HCT116 (cell line): ENCODE measurements at regions not wholly inside any gene's neighbourhood (a gene's known extent, or its start where the extent isn't known, plus 50 kb on each side); places are given as distances from the start of the nearest gene placed in this dataset.

Experiments
- ATAC-seq: fragments of 200-7000 bp; cut with Tn5 transposase; 2 replicates; pipeline ENCODE4 v1.9.1; 2020; ENCODE audit warnings: mild to moderate bottlenecking, moderate library complexity
- BruUV-seq: library from RNA; stranded (reverse); fragments of 400-500 nt; replicated peaks from 2 replicates; lab custom pipeline; 2021; lab: Mats Ljungman, UMichigan
- CTCF ChIA-PET: fragments of 300-600 bp; sonication (Branson Sonifier 250); formaldehyde crosslinking; loops from one replicate; lab custom pipeline; 2021; ENCODE audit warnings: antibody characterized with exemption; lab: Charles Lee
- POLR2A ChIA-PET: fragments of 300-600, 350-600 bp; sonication (Branson Sonifier 250); formaldehyde crosslinking; loops from one replicate; lab custom pipeline; 2021; ENCODE audit warnings: antibody characterized with exemption; lab: Charles Lee
- RAD21 ChIA-PET, 2 experiments: fragments of 300-600 bp; sonication (Branson Sonifier 250); formaldehyde crosslinking; loops; one replicate each; lab custom pipeline; 2023; ENCODE audit warnings: low total read pairs in 2 of 2; ENCODE audit not compliant: uncharacterized antibody in 2 of 2, unreplicated experiment in 2 of 2, low non-redundant PET in 1 of 2; lab: Charles Lee
- DNase-seq: peaks from one replicate; pipeline ENCODE4 v3.0.0-alpha.2; 2010; ENCODE audit warnings: low read depth, low spot score
- H2AFZ ChIP-seq: fragments of 200-600 bp; shearing (Covaris generic), sonication (generic); 2 replicates; pipeline ENCODE4 v1.6.1; 2017; ENCODE audit warnings: low read depth, mixed run types, mixed read lengths, antibody characterized with exemption, low read length; ENCODE audit not compliant: poor library complexity, severe bottlenecking
- H3K27ac ChIP-seq: 2 replicates; pipeline ENCODE4 v1.5.1; 2012; ENCODE audit warnings: low read depth, low read length
- H3K27me3 ChIP-seq: fragments of 200-600 bp; sonication (generic); 2 replicates; pipeline ENCODE4 v1.6.1; 2016; ENCODE audit warnings: mixed run types, low read length, mixed read lengths; ENCODE audit not compliant: insufficient read depth
- H3K36me3 ChIP-seq, 2 experiments: fragments of 200-500 bp in 1 of 2; fragments of 200-600 bp in 1 of 2; sonication (Bioruptor generic) in 1 of 2; sonication (generic) in 1 of 2; 2 replicates each; pipeline versions ENCODE4 v1.5.1 to v1.6.1; 2014 to 2016; ENCODE audit warnings: low read length in 2 of 2, inconsistent platforms in 1 of 2, mixed read lengths in 1 of 2, mixed run types in 1 of 2; ENCODE audit not compliant: insufficient read depth in 2 of 2, control insufficient read depth in 1 of 2
- H3K4me1 ChIP-seq, 2 experiments: fragments of 200-600 bp in 1 of 2; sonication (generic) in 1 of 2; 2 replicates each; pipeline versions ENCODE4 v1.5.1 to v1.6.1; 2012 to 2017; ENCODE audit warnings: low read length in 2 of 2, inconsistent platforms in 1 of 2, mild to moderate bottlenecking in 1 of 2, mixed read lengths in 1 of 2, mixed run types in 1 of 2, moderate library complexity in 1 of 2; ENCODE audit not compliant: insufficient read depth in 2 of 2, control insufficient read depth in 1 of 2
- H3K4me2 ChIP-seq: fragments of 200-600 bp; sonication (generic); 2 replicates; pipeline ENCODE4 v1.6.1; 2017; ENCODE audit warnings: mixed run types, low read length, mixed read lengths
- H3K4me3 ChIP-seq, 2 experiments: fragments of 200-600 bp in 1 of 2; sonication (generic) in 1 of 2; replicated peaks in 1 of 2; 2 replicates each; pipeline ENCODE4 v1.5.1; 2011 to 2016; ENCODE audit warnings: low read length in 2 of 2, control low read depth in 1 of 2, low read depth in 1 of 2, mild to moderate bottlenecking in 1 of 2, mixed read lengths in 1 of 2, mixed run types in 1 of 2
- H3K79me2 ChIP-seq: fragments of 200-600 bp; sonication (generic); 2 replicates; pipeline ENCODE4 v1.6.1; 2017; ENCODE audit warnings: mild to moderate bottlenecking, mixed run types, low read length, moderate library complexity, mixed read lengths; ENCODE audit not compliant: insufficient read depth
- H3K9ac ChIP-seq: fragments of 200-600 bp; sonication (generic); 2 replicates; pipeline ENCODE4 v1.6.1; 2016; ENCODE audit warnings: low read length, mixed read lengths
- H3K9me2 ChIP-seq: fragments of 200-600 bp; sonication (generic), shearing (Covaris generic); 2 replicates; pipeline ENCODE4 v1.6.1; 2017; ENCODE audit warnings: mixed run types, mild to moderate bottlenecking, moderate library complexity; ENCODE audit not compliant: insufficient read depth
- H3K9me3 ChIP-seq, 2 experiments: fragments of 200-500 bp in 1 of 2; fragments of 200-600 bp in 1 of 2; sonication (Bioruptor generic) in 1 of 2; sonication (generic) in 1 of 2; 2 replicates each; pipeline ENCODE4 v1.6.1; 2014 to 2017; ENCODE audit warnings: low read length in 2 of 2, mixed read lengths in 2 of 2, inconsistent platforms in 1 of 2, low read depth in 1 of 2, mild to moderate bottlenecking in 1 of 2, mixed run types in 1 of 2, moderate library complexity in 1 of 2; ENCODE audit not compliant: control insufficient read depth in 1 of 2, insufficient read depth in 1 of 2
- H4K20me1 ChIP-seq: fragments of 200-600 bp; sonication (generic), shearing (Covaris generic); 2 replicates; pipeline ENCODE4 v1.6.1; 2017; ENCODE audit warnings: mixed run types, mild to moderate bottlenecking, moderate library complexity; ENCODE audit not compliant: insufficient read depth
- CEBPB ChIP-seq: IDR thresholded peaks from 2 replicates; pipeline ENCODE4 v1.6.1; 2012; ENCODE audit warnings: low read depth
- EGR1 ChIP-seq: IDR thresholded peaks from 2 replicates; pipeline ENCODE4 v1.6.1; 2012; ENCODE audit warnings: low read depth
- ELF1 ChIP-seq: IDR thresholded peaks from 2 replicates; pipeline ENCODE4 v1.6.1; 2012; ENCODE audit warnings: low read depth, borderline replicate concordance
- EZH2 ChIP-seq: fragments of 200-600 bp; sonication (generic); IDR thresholded peaks from 2 replicates; pipeline ENCODE4 v1.6.1; 2017; ENCODE audit warnings: antibody characterized with exemption, mixed run types
- EZH2phosphoT487 ChIP-seq: fragments of 200-600 bp; IDR thresholded peaks from 2 replicates; pipeline ENCODE4 v1.6.1; 2018; ENCODE audit warnings: antibody characterized with exemption, borderline replicate concordance
- POLR2AphosphoS5 ChIP-seq: IDR thresholded peaks from 2 replicates; pipeline ENCODE4 v1.6.1; 2011; ENCODE audit warnings: mild to moderate bottlenecking, low read depth, low read length, moderate library complexity
- YY1 ChIP-seq: IDR thresholded peaks from 2 replicates; pipeline ENCODE4 v1.6.1; 2011; ENCODE audit warnings: low read length, low read depth, moderate library complexity, mild to moderate bottlenecking; ENCODE audit not compliant: insufficient replicate concordance; ENCODE audit errors: extremely low read depth
- intact Hi-C: fragments of 100-400 bp; cut with micrococcal nuclease; formaldehyde crosslinking; loops from 2 replicates; pipeline ENCODE4 v1.10.0; 2022
- TF ChIP-seq, protein P1 (sequence below), 3 experiments: fragments of 200-600 bp in 1 of 3; sonication (generic) in 1 of 3; IDR thresholded peaks in 2 of 3; conservative IDR thresholded peaks in 1 of 3; 2 replicates each; pipeline ENCODE4 v1.5.1; 2012 to 2017; ENCODE audit warnings: low read depth in 2 of 3, low read length in 2 of 3, antibody characterized with exemption in 1 of 3, borderline replicate concordance in 1 of 3, control low read depth in 1 of 3, mild to moderate bottlenecking in 1 of 3, mixed read lengths in 1 of 3, mixed run types in 1 of 3, moderate library complexity in 1 of 3; ENCODE audit not compliant: insufficient read depth in 1 of 3
- TF ChIP-seq, protein P2 (sequence below): IDR thresholded peaks from 2 replicates; pipeline ENCODE4 v1.6.1; 2012
- TF ChIP-seq, protein P3 (sequence below): IDR thresholded peaks from 2 replicates; pipeline ENCODE4 v1.6.1; 2011; ENCODE audit warnings: mild to moderate bottlenecking, low read length, moderate library complexity; ENCODE audit not compliant: insufficient replicate concordance; ENCODE audit errors: extremely low read depth

DNA sequence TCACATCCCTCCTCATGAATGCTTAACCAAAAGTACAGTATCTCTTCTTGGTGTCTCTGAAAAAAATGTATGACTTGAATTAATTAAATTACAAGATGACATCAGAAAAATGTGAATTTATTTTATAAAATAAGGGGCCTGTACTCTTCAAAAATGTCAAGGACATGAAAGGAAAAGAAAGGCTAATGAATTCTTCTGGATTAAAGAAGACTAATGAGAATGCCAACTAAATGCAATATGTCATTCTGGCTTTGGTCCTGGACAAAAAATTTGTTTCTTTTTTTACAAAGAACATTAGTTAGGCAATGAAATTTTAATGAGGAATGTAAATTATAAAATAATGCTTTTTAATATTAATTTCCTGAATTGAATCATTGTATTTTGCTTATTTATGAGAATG is 1125.7 kb downstream of the DNAJB9 start:
- no peak for TF ChIP-seq EGR1
- no peak for TF ChIP-seq CEBPB
- TF ChIP-seq, protein P1, sequence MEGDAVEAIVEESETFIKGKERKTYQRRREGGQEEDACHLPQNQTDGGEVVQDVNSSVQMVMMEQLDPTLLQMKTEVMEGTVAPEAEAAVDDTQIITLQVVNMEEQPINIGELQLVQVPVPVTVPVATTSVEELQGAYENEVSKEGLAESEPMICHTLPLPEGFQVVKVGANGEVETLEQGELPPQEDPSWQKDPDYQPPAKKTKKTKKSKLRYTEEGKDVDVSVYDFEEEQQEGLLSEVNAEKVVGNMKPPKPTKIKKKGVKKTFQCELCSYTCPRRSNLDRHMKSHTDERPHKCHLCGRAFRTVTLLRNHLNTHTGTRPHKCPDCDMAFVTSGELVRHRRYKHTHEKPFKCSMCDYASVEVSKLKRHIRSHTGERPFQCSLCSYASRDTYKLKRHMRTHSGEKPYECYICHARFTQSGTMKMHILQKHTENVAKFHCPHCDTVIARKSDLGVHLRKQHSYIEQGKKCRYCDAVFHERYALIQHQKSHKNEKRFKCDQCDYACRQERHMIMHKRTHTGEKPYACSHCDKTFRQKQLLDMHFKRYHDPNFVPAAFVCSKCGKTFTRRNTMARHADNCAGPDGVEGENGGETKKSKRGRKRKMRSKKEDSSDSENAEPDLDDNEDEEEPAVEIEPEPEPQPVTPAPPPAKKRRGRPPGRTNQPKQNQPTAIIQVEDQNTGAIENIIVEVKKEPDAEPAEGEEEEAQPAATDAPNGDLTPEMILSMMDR (IDR thresholded peaks at IDR 0.05 in 2 of 3, conservative IDR thresholded peaks at IDR 0.05 in 1 of 3; ENCODE audit: borderline replicate concordance in 1 of 3, insufficient read depth in 1 of 3, low read depth in 2 of 3, low read length in 2 of 3) = no peak
- TF ChIP-seq YY1 = no peak
- TF ChIP-seq POLR2AphosphoS5 = no peak
- no peak for TF ChIP-seq EZH2
- TF ChIP-seq ELF1 = no peak
- no peak for TF ChIP-seq EZH2phosphoT487
- TF ChIP-seq, protein P2, sequence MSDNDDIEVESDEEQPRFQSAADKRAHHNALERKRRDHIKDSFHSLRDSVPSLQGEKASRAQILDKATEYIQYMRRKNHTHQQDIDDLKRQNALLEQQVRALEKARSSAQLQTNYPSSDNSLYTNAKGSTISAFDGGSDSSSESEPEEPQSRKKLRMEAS = no peak
- TF ChIP-seq, protein P3, sequence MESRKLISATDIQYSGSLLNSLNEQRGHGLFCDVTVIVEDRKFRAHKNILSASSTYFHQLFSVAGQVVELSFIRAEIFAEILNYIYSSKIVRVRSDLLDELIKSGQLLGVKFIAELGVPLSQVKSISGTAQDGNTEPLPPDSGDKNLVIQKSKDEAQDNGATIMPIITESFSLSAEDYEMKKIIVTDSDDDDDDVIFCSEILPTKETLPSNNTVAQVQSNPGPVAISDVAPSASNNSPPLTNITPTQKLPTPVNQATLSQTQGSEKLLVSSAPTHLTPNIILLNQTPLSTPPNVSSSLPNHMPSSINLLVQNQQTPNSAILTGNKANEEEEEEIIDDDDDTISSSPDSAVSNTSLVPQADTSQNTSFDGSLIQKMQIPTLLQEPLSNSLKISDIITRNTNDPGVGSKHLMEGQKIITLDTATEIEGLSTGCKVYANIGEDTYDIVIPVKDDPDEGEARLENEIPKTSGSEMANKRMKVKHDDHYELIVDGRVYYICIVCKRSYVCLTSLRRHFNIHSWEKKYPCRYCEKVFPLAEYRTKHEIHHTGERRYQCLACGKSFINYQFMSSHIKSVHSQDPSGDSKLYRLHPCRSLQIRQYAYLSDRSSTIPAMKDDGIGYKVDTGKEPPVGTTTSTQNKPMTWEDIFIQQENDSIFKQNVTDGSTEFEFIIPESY = no peak
- ChIA-PET CTCF (no interaction called here), POLR2A (no interaction called here), RAD21 (no interaction called here)
- Histone ChIP-seq H3K79me2 (no peaks in the 10 kb centered on the region), H3K4me1 (no peaks in the 10 kb centered on the region), H3K4me3 (no peak overlapping the region), H3K9me2 (0 out of 2 replicates have a peak, but pooled peaks cover 3% of the 10 kb centered on the region), H4K20me1 (no peaks in the 10 kb centered on the region), H2AFZ (no peak overlapping the region), H3K9ac (no peak overlapping the region), H3K27me3 (no peaks in the 10 kb centered on the region), H3K4me2 (no peak overlapping the region), H3K36me3 (no peaks in the 10 kb centered on the region), H3K9me3 (no peaks in the 10 kb centered on the region; a peak in 1 of 4 replicates), H3K27ac (no peak overlapping the region)
- DNase-seq (no peak), ATAC-seq (no peak)
- intact Hi-C loops = no loop called here
- BruUV-seq = no TSS peak
